A204.1 (cell line): ENCODE measurements at regions not wholly inside any gene's neighbourhood (a gene's known extent, or its start where the extent isn't known, plus 50 kb on each side); places are given as distances from the start of the nearest gene placed in this dataset.
A peak's percentile ranks its signal among the peaks of the same experiment; 100 is the strongest.

Experiments used
- FAIRE-seq: peaks from 2 replicates; lab custom pipeline; 2012; peaks lifted over from hg19 to GRCh38; lab: Jason Lieb, UNC

DNA sequence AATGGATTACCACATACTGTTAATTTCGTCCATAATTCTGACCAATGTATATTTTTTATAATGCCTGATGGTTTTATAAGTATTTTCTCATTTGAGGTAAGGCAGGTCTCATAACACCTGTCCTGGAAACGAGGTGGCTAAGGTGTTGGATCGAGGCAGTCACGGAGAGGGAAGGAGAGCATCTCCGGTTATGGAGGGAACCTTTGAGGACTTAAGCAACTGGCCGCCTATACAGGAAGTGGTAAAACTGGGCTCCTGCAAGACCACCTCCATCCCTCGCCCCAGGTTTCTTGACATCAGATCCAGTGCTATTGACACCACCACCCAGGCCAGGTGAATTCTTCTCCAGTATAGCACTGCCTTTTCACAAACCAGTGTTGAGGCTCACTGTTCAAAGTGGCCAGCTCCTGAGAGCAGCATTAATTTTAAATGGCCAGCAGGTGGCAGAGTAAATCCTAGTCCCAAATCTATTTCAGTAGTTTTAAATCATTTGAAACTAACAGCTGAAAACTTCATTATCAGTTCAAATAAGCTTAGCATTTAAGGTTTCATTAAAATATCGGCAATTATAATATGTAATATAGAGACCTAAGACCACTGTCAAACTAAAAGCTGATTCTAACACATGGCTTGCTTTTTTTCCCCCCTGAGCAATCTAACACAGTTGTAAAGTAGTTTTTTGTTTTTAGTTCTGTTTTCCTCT is 100.8 kb downstream of the PPM1A start:
- FAIRE-seq = peak; percentile 98

DNA sequence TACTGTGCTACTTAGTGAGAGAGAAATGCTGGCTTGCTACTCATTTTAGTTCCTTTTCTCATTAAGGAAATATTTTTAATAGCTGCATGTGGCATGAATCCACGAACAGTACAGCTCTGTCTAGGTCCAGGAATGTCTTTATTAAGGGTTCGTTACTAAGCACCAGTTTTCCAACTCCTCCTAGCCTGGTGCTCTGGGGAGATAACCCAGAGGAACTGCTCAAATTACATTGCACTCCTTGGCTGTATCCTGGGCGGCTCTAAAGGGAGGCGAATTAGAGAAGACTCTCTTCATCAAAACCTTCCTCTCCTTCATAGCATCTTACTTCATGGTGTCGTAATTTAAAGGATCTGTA is 101.3 kb downstream of the PPM1A start:
- FAIRE-seq = no peak

DNA sequence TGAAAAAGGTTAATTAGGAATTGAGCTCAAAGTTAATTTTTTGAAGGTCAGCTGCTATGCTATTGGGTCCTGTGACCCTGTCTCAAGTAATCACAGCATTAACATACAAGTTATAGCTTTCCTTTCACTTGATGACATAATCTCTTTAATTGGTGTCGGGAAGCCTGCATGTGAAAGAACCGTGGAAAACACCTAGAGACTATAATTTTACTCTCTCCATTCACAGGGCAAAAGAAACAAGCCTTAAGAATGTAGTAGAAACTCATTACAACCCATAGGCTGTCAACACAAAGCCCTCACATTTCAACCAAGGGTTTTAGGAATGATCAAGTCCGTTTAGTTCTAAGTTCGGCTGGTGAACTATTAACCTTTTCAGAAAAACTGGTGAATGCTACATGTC is 104.4 kb downstream of the PPM1A start:
- no peak for FAIRE-seq

DNA sequence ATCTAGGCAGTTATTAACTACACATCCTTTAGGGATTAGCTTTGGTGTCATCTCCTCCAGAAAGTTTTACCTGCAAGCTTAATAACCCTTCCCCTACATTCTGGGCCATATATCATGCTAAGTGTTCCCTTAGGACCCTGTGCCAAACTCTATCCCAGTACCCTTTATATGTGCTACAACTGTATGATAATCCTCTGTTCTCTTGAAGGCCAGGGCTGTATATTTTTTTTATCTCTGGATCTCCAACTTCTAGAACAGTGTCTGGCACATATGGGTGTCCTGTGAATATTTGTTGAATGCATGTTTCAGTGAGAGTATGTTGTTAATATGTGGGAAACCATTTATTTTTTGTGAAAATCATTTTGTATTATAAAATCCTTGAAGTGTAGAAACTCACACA is 106.7 kb downstream of the PPM1A start:
- FAIRE-seq = no peak

DNA sequence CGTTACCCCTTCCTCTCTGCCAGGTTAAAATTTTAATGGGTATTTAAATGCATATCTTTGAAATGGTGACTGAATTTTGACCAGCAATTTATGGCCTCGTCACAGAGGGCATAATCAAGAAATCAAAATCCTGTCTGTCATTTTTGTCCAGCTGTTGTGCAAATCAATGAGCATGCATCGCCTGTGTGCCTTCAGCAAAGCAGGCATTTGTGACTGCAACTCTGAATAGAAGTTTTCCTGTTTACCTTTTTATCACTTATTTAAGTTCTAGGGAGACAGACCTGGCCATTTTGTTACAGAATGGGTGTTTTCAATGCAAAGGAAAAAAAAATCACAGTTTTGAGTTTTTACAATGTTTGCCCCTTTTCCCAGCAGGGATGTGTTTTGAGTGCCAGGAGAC is 107.4 kb downstream of the PPM1A start:
- no peak for FAIRE-seq

DNA sequence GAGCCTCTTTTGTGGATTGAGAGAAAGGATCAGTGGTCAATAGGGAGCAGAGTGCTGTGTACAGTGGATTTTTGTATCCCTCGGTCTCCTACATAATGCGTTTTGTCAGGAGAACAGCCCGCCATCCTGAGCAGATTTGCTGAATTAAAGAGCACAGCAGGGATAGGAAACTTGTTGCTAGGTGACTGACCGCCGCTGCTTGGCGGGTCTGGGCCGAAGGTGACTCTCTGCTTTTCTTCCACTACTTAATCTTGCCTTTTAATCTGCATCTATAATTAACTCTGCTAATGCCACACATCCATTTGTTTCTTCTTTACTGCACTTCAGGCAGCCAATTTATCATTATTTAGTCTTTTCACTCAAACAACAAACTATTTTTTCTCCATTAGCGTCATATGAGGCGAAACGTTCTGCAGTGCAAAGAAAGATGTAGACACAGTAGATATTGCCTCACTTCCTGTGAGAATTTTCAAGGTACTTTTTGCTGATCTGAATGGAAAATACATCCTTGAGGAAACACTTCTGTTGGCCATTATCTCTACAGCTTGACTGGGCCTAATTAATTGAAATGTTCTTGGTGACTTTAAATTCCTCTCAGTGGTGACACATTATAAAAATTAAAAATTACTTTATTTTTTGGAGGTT is 108.0 kb downstream of the PPM1A start:
- no peak for FAIRE-seq

DNA sequence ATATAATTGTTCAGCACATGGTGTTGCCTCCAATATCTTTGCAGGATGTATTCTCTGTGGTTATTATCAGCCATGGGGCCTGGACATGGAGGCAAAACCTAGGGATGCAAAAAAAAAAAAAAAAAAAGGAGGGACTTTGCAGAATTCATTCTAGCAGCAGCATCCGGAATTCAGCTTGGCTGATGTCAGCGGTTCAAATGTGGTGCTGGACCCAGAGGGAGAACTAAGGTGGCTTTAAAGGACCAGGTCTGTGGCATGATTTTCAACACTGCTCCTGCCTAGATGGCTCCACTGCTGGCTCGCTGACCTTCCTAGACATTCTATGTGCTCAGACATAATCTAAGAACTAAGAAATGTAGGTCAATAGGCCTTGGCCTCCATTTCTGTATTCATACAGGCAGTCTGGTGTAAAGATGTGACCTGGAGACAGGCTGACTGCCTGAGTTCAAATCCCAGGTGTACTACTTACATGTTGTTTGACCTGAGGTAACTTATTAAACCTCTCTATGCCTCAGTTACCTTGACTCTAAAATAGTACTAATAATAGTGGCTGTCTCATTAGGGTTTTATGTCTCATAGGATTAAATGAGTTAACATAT is 108.6 kb downstream of the PPM1A start:
- FAIRE-seq = no peak

DNA sequence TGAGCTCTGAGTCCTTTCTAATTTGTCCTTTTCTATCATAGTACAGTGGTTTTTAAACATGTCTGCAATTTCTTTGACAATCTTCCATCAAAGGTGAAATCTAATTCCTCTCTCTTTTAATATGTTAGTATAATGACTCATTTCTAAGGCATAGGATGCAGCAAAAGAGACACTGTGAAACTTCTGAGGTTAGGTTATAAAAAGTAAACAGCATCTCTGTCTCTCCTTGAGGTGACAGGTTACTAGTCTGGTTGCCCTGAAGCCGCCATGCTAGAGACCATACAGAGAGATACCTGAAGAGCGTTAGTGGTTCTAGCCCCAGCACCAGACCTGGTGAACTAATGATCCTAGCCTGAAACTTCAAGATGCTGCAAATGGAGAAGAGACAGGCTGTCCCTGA is 114.3 kb downstream of the PPM1A start:
- FAIRE-seq = no peak

DNA sequence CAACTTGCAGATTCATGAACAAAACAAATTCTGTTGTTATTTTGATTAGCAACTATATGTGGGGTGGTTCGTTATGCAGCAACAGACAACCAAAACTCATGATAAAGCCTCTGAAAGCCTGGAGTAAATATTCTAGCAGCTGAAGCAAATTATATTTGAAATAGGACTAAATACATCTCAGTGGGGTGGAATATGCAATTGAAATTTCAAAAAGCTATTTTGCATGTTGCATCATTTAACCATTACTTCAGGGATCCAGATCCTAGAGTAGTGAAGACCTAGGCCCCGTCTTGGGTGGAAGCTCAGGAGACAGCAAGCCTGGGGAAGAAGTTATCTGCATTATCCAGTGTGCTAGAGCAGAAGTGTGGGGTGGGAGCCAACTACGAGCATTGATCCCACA is 114.7 kb downstream of the PPM1A start:
- no peak for FAIRE-seq

DNA sequence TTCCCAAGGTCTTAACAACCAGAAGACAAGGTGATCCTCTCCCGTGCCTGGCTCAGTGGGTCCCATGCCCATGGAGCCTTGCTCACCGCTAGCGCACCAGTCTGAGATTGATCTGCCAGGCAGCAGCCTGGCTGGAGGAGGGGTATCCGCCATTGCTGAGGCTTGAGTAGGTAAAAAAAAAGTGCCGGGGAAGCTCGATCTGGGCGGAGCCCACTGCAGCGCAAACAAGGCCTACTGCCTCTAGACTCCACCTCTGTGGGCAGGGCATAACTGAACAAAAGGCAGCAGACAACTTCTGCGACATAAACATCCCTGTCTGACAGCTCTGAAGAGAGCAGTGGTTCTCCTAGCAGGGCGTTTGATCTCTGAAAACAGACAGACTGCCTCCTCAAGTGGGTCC is 104.0 kb downstream of the C14orf39 start:
- no peak for FAIRE-seq
